ENCODE measurements at regions not wholly inside any gene's neighbourhood (a gene's known extent, or its start where the extent isn't known, plus 50 kb on each side); places are given as distances from the start of the nearest gene placed in this dataset.

- TF ChIP-seq CHD7 (IDR thresholded peaks at IDR 0.05; ENCODE audit: insufficient replicate concordance, low read length) (no peak), ZNF274 (IDR thresholded peaks at IDR 0.05; ENCODE audit: borderline replicate concordance, extremely low read depth, low read length) (no peak), SRF (IDR thresholded peaks at IDR 0.05; ENCODE audit: low read depth, low read length) (no peak), BCL11A (IDR thresholded peaks at IDR 0.05; ENCODE audit: low read depth in 2 of 2, low read length in 2 of 2) (no peak), GTF2F1 (IDR thresholded peaks at IDR 0.05; ENCODE audit: borderline replicate concordance, low read depth, low read length) (no peak), NRF1 (IDR thresholded peaks at IDR 0.05; ENCODE audit: low read depth, low read length) (no peak), CBX5 (IDR thresholded peaks at IDR 0.05; ENCODE audit: low read depth, low read length) (no peak), CHD1 (IDR thresholded peaks at IDR 0.05; ENCODE audit: low read depth, low read length) (no peak), POLR2A (IDR thresholded peaks at IDR 0.05; ENCODE audit: control extremely low read depth in 1 of 2, low read depth in 2 of 2, low read length in 2 of 2) (no peak)
Observed at GRCh38 chr4:110907801-110908313, 285.0 kb upstream of the PITX2 start (continued).
